SIG-M5 treated with dmso at 0.1 percent for 504 hours (cell line): ENCODE measurements at regions not wholly inside any gene's neighbourhood (a gene's known extent, or its start where the extent isn't known, plus 50 kb on each side); places are given as distances from the start of the nearest gene placed in this dataset.
"Not testable (repeated sequence)": the region's sequence is repeated elsewhere in the genome, so short reads cannot be mapped to it uniquely, and the experiment has no call there.

Experiments used
- DNase-seq: peaks from one replicate; lab custom pipeline; 2025; ENCODE audit not compliant: unreplicated experiment; lab: John Stamatoyannopoulos, UW

DNA sequence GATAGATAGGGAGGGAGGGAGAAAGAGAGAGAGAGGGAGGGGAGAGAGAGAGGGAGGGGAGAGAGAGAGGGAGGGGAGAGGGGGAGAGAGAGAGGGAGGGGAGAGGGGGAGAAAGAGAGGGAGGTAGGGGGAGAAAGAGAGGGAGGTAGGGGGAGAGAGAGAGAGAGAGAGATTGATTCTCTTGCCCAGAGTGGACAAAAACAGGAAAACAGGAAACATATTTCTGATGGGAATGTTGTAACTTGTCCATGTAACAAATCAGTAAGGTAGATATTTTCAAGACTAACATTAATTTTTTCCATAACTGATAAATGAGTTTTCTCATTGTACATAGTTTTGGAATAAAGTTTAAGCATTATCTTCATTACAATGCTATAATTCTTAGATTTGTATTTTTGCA lies 811.7 kb upstream of the GRAMD2B start:
- no peak for DNase-seq

DNA sequence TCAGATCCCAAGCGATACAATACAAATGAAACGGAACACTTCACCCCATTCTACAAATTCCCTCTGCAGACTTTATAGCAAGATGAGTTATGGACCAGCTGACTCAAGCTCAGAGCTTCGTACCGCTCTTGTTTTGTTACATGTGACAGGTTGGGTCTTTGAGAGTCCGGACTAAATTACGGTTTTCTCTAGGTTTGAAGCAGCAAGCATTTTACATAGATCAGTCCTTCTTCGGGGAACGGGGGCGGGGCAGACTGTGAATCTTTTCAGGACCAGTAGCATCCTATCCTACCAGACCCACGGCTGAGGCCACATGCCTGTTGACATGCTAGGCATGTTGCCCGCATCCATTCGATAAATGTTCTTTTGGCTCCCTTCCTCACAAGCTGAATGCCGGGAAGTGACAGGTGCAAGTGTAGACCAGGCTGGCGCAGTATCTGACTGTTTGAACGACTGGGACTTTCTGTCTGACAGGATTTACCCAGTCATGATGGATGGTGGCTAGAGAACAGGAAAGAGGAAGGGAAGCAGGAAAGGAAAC lies 811.0 kb upstream of the GRAMD2B start:
- no peak for DNase-seq

DNA sequence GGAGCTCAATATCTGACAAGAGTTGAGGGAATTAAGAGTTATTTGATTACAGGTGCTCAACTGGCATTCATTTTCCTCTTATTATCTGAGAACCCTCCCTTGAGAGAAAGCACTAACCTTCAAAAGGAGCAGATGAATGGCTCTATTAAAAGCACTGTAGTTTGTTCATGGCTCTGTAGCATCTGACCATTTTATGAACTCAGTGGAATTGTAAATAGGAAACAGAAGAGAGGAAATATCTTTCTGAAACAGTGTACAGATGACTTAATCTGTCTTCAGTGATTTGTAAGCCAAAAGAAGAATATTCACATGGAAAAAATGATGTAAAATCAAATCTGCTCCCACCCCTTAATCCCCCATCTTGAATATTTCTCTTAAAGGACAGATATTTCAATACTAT lies 810.4 kb upstream of the GRAMD2B start:
- no peak for DNase-seq

DNA sequence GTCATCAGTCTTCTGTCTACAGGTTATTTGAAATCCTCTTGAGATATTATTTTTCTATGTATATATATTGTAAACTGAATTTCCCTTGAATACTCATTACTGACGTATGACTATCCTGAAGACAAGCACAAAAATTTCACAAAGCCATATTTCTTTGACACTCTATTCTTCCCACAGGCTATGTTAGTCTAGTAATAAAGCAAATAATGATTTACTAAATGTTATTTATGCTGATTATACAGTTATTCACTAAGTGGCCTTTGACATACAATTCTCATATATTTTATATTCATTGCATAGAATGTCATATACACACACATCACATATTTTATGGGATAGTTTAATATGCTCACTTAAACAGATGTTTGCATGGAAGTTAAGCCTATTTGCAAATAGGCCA lies 793.0 kb upstream of the GRAMD2B start:
- no peak for DNase-seq

DNA sequence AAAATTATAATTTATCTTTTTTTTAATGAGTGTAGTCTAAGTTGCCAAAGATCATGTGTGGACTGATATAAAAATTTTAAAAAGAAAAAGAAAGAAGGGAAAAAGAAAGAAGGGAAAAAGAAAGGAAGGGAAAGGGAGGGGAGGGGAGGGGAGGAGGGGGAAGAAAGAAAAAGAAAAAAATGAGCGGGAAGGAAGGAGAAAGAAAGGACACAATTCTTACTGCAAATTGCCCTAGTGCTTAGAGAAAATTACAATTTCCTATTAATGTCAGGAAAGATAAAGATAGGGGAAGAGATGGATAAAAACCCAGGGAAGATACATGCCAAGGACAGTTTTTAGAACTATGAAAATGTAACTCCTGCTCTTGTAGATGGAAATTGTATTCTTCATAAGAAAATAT lies 789.7 kb upstream of the GRAMD2B start:
- DNase-seq = no peak

DNA sequence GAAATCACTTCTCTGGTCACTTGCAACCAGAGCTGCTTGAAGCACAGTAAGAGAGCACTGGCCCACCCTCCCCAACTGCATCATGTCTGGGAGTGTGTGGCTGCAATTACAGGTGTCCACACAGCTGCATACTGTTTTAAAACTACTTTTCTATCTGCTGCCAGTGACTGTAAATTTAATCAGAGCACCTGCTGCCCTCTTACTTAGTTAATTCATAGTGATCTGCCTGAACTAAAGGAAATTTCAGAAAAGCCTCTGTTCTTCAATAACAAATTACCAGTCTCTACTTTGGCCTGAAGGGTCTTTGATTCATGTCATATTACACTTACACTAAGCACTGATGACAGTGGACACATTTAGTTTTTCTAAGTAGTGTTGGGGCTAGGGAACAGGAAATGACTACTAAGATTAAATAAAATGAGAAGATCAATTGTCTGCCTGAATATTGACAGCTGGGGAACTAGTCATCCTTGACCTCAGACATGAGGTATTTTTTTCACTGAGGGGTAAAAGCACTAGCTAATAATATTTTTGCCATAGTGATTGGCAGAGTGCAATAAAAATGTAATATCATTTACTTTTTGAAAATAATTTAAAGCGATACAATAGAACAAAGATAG lies 788.9 kb upstream of the GRAMD2B start:
- DNase-seq = no peak

DNA sequence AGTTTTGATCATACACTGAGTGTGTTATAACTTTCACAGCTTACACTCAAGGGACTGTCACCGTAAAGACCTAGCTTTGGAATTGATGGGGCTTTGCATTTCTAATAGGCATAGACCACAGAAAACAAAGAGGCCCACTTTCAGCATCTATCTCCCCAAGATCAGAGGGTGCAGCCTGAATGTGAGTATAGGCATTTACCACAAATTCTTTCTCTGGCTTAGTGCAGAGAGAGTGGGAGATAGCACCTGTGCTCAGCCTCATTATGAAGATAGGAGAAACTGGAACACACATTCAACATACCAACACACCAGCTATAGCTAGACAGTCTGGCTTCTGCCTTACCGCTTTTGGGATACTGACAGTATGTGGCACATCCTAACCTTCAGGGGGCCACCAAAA lies 783.4 kb upstream of the GRAMD2B start:
- DNase-seq = no peak

DNA sequence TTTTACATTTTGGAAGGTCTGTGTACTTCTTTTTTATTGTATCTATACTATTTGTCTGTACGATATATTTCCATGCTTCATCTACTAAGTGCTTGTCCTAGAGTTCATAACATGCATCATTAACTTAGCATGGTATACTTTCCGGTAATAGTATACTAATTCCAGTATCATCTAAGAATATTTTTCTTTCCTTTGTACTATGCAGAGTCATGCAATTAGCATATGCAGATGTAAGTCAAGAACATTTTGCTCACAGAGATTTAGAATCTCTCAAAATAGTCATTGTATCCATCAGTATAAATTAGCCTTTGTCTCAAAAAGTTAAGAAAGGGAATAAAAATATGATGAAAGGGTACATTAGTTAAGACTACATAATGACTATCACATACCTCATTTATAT lies 770.4 kb upstream of the GRAMD2B start:
- DNase-seq = no peak

DNA sequence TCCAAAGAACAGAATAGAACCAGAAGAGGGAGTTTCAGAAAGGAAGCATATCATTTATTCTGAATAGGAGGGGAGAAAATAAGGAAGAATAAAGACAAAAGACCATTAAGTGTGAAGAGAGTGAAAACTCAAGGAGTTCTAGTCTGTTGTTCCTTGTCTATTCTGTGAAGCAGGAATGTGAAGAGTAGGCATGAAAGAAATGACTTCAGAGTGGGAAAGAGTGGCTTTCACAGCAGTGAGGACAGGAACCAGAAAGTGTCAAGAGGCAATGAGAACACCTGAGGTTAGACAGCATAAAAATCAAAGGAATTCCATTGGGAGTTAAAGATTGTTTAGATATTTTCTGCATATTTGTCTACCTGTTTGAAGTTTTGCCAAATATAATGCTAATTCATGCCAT lies 768.8 kb upstream of the GRAMD2B start:
- no peak for DNase-seq

DNA sequence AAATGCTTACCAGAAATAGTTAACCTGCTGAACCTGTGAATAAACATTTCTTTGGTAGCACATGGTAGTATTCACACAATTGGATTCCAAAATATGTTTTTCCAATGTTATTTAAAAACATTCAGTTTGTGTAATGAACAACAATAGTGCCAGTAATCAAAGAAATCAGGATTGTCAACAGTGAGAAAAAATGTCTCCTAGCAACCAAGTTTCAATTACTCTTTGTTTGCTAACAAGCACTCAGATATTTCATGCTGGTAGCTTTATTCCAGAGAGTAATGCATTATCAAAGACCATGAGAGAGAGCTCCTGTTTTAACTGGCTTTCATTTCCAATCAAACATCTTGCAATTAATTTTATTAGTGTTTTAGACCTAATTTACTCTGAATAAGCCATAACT lies 768.1 kb upstream of the GRAMD2B start:
- no peak for DNase-seq

DNA sequence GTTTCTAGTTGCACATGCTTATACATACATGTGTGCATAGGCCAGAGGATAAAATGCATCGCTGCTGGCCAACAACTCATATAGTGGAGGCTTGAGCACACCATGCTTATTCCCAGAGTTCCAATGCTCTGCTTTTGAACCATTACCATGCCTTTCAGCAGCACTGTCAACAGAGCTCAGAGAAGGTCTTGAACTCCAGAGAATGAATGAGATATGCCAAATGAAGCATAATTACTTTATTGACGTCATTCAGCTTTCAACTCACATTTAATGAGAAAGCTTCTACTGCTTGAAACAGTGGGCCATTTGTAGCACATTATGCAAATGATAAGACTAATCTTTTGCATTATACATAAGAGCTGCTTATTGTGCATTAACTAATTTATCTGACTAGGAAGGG lies 765.3 kb upstream of the GRAMD2B start:
- no peak for DNase-seq

DNA sequence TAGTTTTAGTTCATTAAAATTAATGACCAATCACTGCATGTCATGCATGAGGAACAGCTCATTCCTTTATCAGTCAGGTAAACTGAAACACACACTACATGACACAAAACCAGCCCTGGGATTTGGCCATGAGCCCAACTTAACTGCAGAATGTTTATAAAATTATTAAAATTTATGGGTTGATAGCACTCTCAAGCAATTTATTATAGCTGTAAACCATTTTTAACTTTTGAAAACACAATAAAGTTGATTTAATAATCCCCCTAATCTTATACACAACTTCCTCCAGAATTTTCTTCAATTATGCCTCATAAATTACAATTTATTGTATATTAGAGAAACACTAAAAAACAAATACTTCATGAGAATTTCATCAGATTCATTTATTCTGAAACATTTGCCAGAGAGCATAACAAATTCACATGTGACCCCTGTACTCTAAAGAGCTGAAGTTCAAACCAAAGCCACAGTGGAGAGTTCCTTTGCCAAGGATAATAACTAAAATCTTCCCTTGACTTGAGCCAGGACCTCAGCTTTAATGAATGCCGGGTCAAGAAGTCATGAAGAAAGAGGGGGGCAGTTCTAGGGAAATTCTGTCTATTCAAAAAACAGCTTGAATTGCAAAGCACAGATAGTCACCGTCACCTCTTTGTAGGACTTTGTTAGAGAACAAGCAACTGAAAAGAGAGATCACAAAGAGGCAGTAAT lies 763.7 kb upstream of the GRAMD2B start:
- no peak for DNase-seq

DNA sequence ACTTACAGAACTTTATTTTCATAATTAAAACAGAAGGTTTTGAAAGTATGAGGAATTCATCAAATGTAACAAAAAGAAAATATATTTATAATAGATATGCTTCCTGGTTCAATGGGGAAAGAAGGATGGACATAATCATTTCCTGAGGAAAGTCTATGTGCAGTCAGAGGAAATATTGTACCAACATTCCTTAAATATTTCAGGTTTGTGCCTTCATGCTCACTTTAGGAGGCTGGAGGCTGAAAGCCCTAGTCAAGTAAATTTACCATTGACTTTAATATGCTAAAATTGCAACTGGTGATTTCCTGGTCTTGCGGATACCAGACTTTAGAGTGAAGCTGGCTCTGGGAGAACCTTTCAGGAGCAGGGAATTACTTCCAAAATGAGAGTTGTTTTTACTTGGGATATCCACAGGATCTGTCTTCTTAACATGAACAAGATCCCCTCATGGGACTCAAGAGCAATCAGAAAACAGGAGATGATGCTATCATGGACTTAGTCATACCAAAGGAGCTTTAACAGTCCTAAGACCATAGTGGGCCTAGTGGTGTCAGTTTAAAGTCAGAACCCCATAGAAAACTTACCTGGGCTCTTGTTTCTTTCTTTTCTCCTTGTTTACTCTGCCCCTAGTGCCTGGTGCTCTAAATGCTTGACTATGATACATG lies 762.8 kb upstream of the GRAMD2B start:
- no peak for DNase-seq

DNA sequence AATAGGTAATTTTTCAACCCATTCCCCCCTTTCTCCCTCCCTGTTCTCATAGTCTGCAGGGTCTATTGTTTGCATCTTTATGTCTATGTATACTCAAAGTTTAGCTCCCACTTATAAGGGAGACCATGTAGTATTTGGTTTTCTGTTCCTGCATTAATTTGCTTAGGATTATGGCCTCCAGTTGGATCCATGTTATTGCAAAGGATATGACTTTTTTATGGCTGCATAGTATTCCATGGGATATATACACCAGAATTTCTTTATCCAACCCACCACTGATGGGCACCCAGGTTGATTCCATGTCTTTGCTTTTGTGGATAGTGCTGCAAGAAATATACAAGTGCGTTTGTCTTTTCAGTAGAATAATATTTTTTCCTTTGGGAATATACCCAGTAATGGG lies 761.6 kb upstream of the GRAMD2B start:
- no peak for DNase-seq

DNA sequence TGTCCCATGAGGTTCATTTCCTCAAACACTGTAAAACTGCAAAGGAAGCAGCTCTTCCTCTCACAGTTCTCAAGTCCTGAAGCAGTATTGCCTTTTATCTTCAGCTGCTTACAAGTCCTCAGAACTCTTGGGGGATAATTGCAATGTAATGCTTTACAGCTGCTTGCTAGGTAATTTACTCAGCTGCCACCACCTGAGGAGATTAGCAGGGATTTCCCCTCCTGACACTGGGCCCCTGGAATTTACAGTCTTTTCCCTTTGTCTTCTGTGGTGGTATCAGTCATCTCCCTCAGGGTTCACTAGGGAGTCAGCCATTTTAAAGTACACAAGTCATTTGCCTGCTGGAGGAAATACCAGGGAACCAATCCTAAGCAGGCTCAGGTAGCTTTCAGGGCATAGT lies 754.3 kb upstream of the GRAMD2B start:
- DNase-seq = no peak

DNA sequence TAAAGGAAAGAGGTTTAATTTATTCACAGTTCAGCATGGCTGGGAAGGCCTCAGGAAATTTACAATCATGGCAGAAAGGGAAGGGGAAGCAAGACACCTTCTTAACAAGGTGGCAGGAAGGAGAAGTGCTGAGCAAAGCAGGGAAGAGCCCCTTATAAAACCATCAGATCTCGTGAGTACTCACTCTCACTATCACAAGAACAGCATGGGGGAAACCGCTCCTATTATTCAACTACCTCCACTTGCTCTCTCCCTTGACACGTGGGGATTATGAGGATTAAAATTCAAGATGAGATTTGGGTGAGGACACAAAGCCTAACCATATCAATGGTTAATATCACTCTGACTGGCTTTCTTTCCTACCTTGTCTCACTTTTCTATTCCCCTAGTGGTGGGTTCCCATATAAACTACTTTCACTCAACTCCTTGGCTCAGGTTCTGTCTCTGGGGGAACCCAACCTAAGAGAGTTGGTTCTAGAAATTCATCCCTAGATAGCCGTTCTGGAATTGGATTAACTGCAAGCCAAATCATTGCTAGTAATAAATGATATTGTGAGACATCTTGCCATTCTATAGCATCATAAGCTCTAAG lies 749.8 kb upstream of the GRAMD2B start:
- no peak for DNase-seq

DNA sequence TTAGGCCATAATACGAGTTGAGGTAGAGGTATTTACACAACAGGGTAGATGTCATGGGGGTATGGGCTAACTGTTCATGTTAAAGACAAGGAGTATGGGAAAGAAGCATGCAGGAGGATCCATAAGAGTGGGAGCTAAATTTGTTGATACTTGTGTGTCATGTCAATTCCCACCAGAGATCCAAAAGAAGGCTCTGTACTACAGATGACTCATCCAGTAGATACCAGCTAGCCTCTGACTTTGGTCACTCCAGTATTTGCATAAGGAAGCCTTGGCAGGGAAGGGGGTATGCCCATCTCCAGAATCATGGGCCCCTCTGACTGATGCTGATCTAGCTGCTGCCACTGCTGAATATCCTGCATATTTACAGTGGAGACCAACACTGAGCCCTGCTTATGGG lies 743.7 kb upstream of the GRAMD2B start:
- DNase-seq = no peak

DNA sequence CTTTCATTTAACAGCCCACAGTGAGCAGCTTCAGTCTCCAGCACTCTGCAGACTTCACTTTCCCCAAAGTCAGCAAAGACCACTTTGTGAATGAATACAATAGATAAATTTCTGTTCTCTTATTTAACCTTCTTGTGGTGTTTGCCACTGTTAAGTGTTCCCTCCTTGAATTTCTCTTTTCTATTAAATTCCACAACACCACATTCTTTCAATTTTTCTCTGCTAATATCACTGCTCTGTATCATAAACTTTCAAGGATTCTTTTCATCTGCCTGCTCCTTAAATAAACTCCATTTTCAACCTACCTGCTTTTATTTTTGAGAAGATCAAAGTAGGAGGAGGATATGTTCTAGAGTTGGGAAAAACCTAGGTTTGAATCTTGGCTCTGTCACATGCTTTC lies 739.5 kb upstream of the GRAMD2B start:
- no peak for DNase-seq

DNA sequence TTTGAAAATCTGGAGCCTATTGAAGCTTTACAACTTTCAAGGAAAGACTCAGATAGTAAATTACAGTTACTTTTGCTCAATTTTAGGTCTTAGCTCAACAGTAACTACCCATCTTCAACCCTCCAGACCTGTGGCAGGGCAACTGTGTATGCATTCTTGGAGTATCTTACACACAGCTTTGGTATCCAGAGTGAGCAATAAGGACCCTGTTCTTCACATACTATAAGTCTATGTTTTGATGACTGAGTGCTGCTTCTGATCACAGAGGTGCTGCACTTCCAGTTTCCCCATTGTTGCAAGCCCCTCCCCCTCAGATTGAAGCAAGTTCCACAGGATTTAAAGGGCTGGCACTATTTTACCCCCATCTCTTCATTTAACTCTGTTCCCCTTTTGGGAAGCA lies 737.4 kb upstream of the GRAMD2B start:
- DNase-seq = no peak

DNA sequence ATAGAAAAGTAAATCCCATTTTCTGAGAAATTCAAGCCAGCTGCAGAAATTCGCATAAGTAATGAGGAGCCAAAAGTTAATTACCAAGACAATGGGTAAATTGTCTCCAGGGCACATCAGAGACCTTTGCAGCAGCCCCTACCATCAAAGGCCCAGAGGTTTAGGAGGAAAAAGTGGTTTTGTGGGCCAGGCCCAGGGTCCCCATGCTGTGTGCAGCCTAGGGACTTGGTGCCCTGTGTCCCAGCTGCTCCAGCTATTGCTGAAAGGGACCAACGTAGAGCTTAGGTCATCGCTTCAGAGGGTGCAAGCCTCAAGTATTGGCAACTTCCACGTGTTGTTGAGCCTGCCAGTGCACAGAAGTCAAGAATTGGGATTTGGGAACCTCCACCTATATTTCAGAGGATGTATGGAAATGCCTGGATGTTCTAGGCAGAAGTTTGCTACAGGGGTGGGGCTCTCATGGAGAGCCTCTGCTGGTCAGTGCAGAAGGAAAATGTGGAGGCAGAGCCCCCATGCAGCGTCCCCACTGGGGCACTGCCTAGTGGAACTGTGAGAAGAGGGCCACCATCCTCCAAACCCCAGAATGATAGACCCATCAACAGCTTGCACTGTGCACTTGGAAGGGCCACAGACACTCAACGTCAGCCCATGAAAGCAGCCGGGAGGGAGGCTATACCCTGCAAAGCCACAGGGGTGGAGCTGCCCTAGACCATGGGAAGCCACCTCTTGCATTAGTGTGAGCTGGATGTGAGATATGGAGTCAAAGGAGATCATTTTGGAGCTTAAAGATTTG lies 731.3 kb upstream of the GRAMD2B start:
- not testable (repeated sequence) for DNase-seq

DNA sequence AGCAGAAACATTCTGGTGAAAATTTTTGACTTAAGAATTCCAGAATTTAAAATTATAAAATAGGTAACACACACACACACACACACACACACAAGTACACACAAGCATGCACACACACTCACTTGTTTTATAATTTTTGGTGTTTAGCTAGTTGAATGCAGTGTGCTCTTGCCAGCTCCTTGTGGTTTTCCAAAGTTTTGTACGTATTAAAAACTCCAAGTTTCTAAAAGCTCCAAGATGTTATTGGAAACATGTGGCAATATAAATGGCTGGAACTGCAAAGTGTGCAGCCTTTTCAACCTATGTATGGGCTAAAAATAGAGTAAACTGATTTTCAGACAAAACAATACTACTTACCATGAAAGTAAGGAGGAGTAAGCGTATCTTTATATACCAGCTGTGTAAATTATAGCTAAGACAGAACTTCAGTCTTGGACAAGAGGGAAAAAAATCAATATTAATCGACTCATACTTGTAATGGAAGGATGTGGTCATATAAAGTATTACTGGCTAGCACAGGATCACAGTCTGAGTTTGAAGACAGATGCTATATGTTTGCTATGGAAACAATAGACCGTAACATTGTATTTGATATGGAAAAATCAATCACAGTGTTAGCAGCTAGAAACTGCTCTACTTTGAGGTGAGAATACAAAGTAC lies 727.1 kb upstream of the GRAMD2B start:
- no peak for DNase-seq
